Stimulated activated CD4-positive, alpha-beta T cell treated with anti-CD3 and anti-CD28 coated beads, Interleukin-2, amount 100 ng/mL, for 48 hours (primary cell): ENCODE measurements at regions not wholly inside any gene's neighbourhood (a gene's known extent, or its start where the extent isn't known, plus 50 kb on each side); places are given as distances from the start of the nearest gene placed in this dataset.

Experiments
- DNase-seq, 2 donors: peaks; one replicate each; pipeline ENCODE4 v3.0.0-alpha.2; 2020

DNA sequence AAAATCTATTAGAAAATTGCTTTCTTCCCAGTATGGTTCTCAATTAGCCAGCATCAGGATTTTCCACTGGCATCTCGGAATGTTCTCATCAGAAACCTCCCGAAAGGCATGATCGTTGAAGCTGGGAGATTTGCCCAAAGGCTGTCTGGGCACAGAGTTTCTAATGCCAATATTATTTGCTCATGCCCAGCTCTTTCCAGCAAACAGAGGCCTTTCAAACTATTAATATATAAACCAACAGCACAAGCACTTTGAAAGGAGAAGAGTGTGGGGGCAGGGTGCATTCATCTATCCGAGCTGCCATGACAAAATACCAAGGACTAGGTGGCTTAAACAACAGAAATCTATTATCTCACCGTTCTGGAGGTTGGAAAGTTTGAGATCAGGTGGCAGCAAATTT is 88.3 kb upstream of the MSX1 start:
- no peak for DNase-seq

DNA sequence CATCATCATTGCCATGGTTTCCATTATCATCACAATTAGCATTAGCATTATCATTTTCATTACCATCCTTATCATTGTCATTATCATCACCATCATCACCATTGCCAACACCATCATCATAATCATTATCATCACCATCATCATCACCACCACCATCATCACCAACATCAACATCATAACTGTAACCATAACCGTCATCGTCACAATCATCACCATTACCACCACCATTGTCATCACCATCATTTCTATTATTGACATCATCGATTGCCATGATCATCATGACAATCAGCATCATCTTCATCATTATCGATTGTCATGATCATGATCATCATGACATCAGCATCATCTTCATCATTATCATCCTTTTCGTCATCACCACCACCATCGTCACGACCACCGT is 88.9 kb upstream of the MSX1 start:
- no peak for DNase-seq

DNA sequence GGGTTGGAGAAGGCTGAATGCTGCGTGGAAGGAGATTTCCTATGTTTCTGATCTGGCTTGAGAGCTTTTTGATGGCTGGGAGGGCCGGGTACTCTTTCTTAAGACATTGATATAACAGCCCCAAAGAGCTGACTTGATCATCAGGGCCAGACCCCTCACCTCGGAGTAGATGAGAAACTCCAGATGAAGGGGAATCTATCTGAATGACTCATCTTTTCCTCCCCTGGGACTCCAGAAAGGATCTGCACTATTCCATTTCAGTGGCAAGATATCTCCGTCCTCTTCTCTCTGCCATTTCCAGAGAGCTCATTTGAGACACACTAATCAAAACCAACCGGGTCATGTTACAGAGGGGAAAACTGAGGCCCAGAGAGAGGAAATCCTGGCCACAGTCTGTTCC is 92.9 kb upstream of the MSX1 start:
- no peak for DNase-seq

DNA sequence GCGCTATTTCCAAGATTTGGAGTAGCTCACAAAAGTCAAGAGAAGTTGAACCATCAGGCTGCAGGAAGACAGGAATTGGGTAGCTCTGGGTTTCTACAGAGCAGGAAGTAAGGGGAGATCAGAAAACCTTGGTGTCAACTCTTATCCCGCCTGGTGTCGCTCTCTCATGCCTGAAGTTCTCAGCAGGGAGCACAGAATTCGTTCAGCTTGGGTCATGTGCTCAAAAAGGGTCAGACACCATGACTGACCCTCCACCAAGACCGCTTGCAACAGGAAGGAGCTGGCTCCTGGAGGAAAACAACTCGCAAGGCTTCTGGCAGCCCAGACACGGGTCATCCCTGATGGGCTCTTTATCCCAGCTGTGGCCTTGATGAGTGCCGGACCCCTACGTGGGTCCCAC is 93.7 kb upstream of the MSX1 start:
- DNase-seq = no peak

DNA sequence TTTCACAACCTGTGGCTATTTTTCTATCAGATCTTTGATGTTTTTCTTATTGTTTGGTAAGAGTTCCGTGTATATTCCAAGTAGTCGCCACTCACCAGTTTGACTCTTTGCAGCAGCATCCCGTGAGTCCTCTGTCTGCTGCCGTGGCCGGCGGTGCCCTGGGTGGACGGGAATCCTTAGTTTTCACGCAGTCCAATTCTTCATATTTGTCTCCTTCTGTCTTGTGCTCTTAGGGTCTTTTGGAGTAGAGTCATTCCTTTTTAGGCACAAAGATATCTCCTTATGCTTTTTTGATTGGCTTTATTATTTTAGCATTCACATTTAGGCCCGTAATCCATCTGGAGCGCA is 94.9 kb upstream of the MSX1 start:
- no peak for DNase-seq

DNA sequence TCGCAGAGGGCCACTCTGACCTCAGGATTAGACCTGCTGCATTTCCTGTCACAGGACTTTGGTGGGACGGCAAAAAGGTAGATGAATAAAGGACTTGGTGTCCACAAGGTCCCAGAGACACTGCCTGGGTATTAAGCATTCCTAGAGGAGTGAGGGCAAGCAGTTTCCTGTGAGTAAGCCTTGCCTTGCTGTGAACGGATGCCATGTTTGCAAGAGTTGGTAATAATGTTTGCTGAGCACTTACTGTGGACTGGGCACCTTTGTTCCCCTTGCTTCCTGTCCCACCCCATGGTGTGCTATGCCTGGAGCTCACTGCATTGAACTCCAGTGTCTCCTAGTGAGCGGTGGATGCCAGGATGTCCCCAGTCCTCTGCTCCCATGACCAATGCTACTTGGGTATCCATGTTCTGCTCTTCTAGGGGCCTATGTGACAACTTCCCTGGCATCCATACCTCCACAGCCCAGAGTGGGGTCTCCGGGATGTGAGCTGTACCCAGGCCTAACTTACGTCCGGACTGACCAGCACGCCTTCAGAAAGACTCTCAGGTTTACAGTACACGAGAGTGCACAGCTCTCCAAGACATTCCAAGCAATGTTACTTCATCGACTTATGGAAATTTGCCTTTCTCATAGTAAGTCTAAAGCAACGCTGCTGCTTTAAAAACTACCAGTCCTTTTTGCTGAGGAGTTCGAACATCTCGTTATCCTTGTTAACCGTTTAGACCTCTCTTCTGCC is 95.5 kb upstream of the MSX1 start:
- no peak for DNase-seq

DNA sequence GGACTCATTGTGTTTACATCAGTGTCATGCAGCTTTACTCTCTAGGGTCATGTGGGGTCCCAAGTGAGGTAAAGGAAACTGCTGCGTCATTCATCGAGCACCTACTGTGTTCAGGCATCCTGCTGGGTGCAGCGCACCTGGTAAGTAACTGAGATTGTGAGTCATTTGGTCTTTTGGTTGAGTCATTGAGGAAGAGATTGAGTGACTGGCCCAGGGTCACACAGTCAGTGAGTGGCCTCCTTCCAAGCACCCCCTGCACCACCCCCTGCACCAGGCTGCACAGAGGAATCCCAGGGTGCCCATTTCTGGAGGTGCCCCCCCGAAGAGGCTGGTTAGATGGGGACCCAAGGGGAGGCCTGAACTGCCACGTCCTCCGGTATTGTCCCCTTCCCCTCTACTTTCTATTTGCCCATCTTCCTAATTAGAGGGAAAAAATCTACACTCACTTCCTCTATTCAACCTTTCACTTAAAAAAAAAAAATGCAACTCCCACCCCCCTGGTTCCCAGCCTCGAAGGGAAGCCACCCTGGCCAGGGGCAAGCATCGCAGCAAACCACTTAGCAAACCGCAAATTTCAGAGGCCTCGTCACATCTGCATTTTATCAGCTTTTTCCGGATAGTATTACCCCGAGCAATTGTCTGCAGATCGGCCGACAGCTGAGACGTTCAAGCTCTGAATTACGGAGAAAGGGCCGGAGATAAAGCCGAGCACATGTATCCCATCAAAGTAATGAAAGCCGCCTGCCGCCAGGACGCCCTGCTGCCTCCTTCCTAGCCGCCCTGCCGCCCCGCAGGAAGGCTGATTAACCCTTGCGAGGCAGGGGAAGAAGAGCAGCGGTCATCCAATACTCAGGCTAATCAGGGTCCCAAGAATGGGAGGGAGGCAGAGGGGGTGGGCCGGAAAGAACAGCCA is 96.3 kb upstream of the MSX1 start:
- peak; percentile 3 to 5 for DNase-seq

DNA sequence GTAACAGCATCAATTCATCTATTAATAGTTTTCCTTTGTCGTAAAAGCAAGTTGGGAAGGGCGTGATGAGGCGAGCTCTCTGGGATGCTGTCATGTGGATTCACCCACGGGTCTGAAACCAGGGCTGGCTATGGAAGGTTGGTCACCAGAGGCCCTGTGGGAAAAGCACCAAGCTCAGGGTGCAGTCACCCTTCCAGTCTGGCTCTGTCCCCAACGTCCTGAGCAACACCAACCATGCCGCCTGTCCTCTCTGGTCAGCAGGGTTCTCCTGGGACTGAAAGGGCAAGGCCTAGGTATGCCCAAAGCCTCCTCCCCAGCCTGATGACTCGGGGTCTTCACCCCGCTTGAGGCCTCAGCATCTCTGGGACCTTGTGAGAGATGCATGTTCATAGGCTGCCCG is 97.2 kb upstream of the MSX1 start:
- DNase-seq = no peak

DNA sequence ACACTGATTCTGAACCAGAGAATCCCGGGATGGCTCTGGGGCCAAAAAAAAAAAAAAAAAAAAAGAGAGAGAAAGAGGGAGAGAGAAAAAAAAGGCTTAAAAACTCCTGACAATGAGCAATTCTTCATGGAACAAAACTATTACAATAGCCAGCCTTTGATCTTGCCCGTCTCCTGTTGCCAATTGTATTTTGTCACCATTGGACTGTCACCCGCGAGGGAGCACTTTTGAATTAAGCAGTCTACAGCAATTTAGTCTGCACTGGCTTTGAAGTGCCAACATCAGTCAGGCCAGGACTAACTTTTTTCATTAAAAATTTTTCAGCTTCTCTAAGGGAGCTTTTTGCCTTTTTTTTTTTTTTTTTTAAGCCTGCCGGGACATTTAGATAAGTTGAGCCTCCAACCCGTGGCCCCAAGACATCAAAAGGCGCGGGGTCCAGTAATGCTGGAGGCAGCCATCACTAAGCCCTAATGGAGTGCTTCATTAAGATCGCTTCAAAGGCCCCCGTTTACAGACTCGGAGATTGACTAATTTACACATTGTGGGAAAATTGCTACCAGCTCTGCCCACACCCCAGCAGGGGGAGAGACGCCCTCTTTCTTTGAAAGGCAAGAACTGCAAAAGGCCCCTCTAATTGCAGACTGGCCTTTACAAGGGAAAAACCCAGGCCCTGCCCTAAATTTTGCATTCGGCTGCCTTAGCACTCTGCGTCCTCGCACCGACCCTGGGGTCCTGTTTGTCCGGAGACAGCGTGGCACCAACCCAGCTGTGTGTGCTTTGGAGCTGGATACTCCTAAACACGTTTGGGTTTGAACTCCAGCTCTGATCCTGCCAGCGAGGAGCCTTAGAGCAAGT is 98.1 kb upstream of the MSX1 start:
- no peak for DNase-seq

DNA sequence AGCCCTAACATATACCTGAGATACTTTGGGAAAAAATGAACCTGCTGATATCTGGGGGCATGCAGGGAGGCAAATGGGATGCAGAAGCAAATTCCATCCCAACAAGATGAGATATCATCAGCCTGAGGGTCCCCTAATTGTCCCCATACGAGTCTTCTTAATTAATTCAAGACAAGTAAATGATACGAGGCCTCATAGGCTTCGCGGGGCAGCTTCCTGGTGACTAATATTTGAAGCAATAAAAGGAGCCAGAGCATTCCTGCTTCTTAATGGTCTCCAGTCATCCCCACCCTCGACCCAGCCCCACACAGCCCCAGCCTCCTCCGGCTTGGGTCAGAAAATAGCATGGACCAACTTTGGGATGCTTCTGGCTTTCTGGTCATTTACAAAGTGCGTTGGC is 99.6 kb upstream of the MSX1 start:
- DNase-seq = no peak

DNA sequence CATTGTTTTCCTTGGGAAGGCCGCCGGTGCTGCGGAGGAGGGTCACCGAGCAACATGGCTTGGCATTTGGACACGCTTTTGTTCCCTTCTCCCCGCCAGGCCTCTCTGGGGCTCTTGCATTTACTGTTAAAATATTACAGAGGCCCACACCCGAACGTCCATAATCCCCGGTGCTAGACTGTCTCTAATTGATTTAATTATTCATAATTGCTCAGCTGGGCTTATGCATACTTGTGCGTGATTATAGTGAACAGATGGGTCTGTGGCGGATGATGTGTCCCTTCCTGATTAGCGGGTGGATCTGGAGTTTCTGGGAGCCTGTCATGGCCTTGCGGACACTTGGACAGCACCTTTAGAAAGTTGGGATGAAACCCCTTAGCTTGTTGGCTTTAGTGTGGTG is 100.2 kb upstream of the MSX1 start:
- no peak for DNase-seq

DNA sequence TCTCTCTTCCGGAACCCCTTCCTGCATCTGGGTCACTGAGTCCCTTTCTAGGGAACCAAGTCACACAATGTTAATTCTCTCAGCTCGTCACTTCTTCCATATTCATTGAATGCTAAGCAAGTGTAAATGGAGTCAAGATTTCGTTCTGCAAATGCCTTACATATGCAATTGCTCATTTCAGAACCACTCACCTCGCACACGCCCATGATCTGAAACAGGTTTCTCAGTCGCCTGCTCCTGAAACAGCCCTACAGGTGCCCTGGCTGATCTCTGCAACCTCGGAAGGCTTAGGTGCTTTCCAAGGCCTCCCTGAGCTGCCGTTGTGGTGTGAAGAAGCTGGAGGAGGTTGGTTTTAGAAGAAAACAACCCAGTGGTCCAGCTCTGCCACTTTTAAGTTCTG is 100.8 kb upstream of the MSX1 start:
- DNase-seq = no peak

DNA sequence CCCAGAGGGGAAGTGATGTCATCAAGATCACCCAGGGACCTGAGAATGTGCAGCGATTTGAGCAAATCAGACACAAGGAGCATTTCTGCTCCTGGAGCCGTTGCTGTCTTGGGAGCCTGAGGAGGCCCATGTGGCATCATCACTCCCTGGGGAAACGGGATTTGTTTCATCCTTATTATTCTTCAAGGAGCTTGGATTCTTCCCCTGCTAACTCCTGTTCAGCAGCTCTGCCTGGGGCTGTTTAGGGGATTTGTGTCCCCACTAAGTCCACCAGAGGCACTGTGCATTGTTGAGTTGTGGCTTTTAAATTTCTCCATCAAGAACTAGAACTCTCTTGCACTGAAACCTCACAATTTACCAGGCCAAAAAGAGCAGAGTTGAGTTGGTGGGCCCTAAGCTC is 104.2 kb upstream of the MSX1 start:
- DNase-seq = no peak

DNA sequence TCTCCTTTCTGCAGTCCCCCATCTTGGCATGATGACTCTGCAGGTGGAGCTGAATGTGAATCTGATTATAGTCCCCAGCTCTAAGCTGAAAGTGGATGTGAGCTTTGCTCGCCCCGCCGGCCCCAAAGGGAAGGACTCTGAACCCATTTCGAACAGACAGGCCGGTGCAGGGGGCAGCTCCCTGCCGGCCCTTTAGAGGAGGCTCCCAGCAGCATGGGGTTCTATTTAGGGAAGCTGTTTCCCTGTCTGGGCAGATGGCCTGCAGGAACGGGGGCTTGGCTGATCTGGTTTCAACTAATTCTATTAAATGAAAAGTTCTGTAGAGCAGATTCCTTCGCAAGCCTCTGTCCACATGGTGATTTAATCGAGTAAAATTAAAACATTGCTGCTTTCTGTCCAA is 104.8 kb upstream of the MSX1 start:
- DNase-seq = no peak

DNA sequence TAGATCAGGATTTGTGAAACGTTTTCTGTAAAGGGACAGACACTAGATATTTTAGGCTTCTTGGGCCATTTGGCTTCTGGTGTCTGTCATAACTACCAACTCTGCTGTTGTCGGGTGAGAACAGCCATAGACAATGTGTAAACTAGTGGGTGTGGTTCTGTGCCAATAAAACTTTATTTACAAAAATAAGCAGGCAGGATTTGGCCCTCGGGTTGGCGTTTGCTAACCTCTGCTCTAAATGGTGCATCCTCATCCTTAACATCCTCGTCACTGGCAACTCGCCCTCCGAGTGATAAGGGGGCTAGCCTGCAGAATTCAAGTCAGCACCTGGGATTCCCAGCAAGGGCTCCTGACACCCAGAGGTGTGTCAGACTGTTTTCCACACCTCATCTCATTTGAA is 105.8 kb upstream of the MSX1 start:
- no peak for DNase-seq

DNA sequence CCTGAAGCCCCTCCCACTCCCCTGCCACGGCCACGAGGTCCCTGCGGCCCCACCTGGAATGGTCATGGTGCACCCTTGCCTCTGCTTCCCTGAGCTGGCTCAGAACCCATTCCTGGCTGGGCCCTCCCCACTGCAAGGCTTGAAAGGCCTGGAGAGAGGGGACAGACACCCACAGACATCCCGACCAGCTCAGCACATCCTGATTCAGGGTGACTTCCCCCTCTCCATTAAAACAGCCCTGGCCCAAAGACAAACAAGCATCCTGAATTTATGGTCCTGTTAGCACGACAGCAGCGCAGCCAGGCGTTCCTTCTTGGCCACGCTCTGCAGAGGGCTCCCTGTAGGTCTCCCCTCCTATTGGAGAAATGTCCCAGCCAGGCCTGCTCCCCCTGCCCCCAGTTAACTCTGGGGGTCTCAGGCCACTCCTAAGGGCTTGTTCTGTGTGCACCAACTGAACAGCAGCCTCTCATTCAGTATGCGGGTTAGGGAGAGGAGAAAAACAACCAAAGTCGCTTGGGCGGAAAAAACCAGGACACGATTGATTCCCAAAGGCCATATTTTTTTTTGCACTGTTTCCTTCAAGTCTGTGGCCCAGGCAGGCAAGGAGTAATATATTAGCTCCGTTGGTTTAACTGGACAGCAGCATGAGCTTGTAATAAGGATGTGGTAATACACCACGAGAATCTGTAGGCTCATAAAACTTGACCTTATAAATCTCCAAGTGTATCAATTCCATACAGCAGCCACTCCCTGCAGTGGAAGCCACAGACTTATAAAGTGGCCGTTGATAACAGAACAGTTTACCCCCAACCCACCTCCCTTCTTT is 106.7 kb upstream of the MSX1 start:
- no peak for DNase-seq

DNA sequence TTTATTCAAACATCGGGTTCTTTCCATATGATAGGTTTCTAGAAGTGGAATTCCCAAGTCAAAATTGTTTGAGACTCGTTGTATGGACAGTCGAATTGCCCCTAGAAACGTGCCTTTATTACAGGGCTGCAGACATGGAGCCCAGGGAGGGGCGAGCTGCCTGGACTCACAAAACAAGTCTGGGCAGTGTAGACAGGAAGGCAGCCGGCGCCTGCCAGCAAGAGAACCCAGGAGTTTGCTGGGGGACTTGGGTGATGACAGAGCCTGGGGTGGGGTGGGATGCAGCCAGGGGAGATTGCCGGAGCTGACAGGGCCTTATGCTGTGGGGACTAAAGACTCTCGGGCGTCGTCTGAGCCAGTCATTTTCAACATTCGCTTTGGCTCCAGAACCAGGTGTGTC is 107.4 kb upstream of the MSX1 start:
- no peak for DNase-seq

DNA sequence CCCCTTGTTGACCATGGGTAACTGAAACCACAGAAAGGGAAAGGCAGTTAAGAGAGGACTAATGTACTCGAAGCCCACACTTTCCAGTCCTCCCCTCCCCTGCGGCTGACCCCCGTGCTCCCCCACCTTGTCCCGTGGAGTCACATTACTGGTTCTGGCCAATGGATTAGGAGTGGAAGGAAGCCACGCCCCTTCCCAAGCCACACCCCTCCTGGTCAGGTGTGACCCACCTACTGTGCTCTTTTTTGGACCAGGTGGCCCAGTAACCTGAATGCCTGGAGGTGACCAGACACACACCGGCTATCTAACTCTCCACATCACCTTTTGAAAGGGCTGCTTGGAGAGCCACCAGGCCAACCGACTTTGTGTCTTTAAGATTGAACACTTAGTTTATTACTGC is 109.3 kb upstream of the MSX1 start:
- DNase-seq = no peak

DNA sequence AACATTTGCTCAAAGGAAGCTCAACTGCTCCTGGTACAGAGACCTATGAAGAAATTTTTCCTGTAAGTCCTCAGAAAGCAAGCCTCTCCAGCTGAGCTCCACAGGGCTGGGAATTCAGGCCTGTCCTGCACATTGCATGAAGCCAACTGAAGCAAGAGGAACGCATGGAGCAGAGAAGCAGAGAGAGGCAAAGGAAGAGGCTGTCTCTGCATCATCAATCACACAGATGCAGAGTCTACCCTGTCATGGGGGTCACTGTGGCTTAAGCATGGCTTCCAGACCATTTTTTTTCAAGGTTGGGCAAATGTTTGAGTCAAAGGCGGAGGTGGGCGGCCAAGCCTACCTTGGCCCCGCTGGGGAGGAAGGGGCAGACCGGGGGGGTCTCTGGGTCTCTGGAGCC is 110.3 kb upstream of the MSX1 start:
- DNase-seq = no peak

DNA sequence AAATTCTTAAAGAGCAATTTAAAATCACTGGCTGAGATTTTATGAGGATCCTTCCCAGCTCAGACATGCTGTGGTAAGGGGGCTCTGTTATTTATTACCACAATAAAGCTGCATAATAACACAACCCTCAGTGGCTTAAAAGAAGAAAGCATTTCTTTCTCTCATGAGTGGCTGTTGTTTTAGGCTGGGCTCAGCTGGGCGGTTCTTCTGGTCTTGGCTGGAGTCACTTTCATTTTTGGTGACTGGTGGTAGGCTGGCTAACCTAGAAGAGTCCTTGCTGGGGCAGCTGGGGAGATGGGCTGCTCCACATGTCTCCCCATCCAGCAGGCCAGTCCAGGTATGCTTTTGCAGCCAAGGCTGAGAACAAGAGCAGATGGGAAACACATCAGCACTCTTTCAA is 113.0 kb upstream of the MSX1 start:
- DNase-seq = no peak

DNA sequence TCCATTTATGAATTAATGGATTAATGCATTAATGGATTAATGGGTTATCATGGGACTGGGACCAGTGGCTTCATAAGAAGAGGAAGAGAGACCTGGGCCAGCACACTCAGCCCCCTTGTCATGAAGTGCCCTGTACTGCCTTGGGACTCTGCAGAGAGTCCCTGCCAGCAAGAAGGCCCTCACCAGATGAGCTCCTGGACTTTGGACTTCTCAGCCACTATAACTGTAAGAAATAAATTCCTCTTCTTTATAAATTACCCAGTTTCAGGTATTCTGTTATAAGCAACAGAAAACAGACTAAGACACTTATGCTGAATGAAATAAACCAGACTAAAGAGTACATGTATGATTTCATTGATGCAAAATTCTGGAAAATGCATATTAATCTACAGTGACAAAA is 119.4 kb upstream of the MSX1 start:
- no peak for DNase-seq

DNA sequence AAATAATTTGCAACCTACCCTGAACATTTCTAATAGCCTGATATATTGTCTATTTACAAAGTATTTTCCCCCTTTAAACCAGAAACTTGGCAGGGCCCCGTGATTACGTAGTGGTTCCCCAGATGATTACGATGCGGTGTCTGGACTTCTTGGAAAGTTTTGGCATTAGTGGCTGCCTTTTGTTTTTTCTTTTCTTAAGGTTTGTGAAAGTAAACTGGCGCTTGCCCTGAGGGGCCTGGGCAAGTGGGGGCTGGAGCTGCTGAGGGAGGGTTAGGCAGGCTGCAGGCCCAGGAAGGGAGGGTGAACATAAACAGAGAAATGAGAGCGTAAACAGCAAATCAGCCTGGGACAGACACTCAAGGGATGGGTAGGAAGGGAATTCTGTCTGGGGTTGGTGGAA is 123.6 kb upstream of the MSX1 start:
- no peak for DNase-seq
